ENCODE measurements at regions not wholly inside any gene's neighbourhood (a gene's known extent, or its start where the extent isn't known, plus 50 kb on each side); places are given as distances from the start of the nearest gene placed in this dataset.

GRCh38 chrX:69319376-69319775 is 154.1 kb upstream of the PJA1 start:
- no peak for TF ChIP-seq FOXM1 (IDR thresholded peaks at IDR 0.05; ENCODE audit: borderline replicate concordance, low read depth)
- no peak for TF ChIP-seq REST (IDR thresholded peaks at IDR 0.05; ENCODE audit: low read depth)
- TF ChIP-seq TCF12 (IDR thresholded peaks at IDR 0.05; ENCODE audit: low read depth), result no peak
- no peak for TF ChIP-seq TAF1 (IDR thresholded peaks at IDR 0.05; ENCODE audit: low read depth)
- TF ChIP-seq NFIC (IDR thresholded peaks at IDR 0.05), result no peak
- no peak for TF ChIP-seq CEBPB (IDR thresholded peaks at IDR 0.05)
- no peak for TF ChIP-seq EP300 (IDR thresholded peaks at IDR 0.05; ENCODE audit: borderline replicate concordance)
- TF ChIP-seq USF1 (IDR thresholded peaks at IDR 0.05), result no peak
- no peak for TF ChIP-seq RAD21 (IDR thresholded peaks at IDR 0.05; ENCODE audit: low read depth)
- TF ChIP-seq YY1 (IDR thresholded peaks at IDR 0.05; ENCODE audit: low read depth), result no peak
- TF ChIP-seq MAX (IDR thresholded peaks at IDR 0.05), result no peak
- no peak for TF ChIP-seq CREB1 (IDR thresholded peaks at IDR 0.05; ENCODE audit: low read depth)

All from Ishikawa (cell line).